ENCODE measurements at regions not wholly inside any gene's neighbourhood (a gene's known extent, or its start where the extent isn't known, plus 50 kb on each side); places are given as distances from the start of the nearest gene placed in this dataset.

DNA sequence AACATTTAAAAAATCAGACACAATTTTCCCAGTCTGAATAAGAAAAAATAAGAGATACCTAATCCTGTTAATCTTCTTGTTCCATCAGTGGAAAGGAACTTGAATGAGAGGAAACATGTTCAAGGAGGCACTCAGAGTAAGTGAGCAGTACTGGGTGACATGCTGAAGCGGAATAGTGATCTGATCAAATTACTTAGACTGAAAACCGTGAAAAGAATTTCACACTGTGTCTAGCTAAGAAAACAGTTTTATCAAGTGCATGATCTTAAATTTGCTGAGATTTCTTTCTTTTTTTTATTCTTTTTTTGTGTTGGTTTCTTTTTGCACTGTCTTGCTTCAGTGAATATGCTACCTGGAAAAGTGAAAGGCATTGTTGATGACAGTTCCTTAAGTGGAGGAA is 249.5 kb upstream of the SLC10A2 start:
- TF ChIP-seq TAF1 (IDR thresholded peaks at IDR 0.05; ENCODE audit: borderline replicate concordance, low read depth, low read length) (no peak), POLR2AphosphoS5 (IDR thresholded peaks at IDR 0.05; ENCODE audit: low read depth, low read length) (no peak)

Data from GM12892 (cell line).